H9 (cell line): ENCODE measurements at regions not wholly inside any gene's neighbourhood (a gene's known extent, or its start where the extent isn't known, plus 50 kb on each side); places are given as distances from the start of the nearest gene placed in this dataset.

Experiments
- DNase-seq: peaks from one replicate; pipeline ENCODE4 v3.0.0-alpha.2; 2017
- H2AFZ ChIP-seq: one replicate; pipeline ENCODE4 v1.6.1; 2013; ENCODE audit warnings: mild to moderate bottlenecking, low read length, control low read depth, moderate library complexity
- H2AK5ac ChIP-seq: 2 replicates; pipeline ENCODE4 v1.6.1; 2013; ENCODE audit warnings: low read length, control low read depth, mixed read lengths; ENCODE audit not compliant: insufficient read length
- H2BK120ac ChIP-seq: one replicate; pipeline ENCODE4 v1.6.1; 2013; ENCODE audit warnings: low read depth, mild to moderate bottlenecking, low read length, control low read depth, inconsistent platforms; ENCODE audit not compliant: poor library complexity, severe bottlenecking
- H2BK12ac ChIP-seq: 2 replicates; pipeline ENCODE4 v1.6.1; 2013; ENCODE audit warnings: low read length, control low read depth, mixed read lengths, low read depth; ENCODE audit not compliant: insufficient read length
- H2BK15ac ChIP-seq: 2 replicates; pipeline ENCODE4 v1.6.1; 2013; ENCODE audit warnings: low read depth, low read length, control low read depth
- H2BK20ac ChIP-seq: one replicate; pipeline ENCODE4 v1.6.1; 2013; ENCODE audit warnings: low read depth, mild to moderate bottlenecking, low read length, control low read depth, inconsistent platforms; ENCODE audit not compliant: poor library complexity, severe bottlenecking
- H2BK5ac ChIP-seq: 2 replicates; pipeline ENCODE4 v1.6.1; 2013; ENCODE audit warnings: low read length, control low read depth, mixed read lengths; ENCODE audit not compliant: insufficient read length
- H3K14ac ChIP-seq: 2 replicates; pipeline ENCODE4 v1.6.1; 2013; ENCODE audit warnings: low read length, control low read depth; ENCODE audit not compliant: insufficient read depth
- H3K18ac ChIP-seq: 2 replicates; pipeline ENCODE4 v1.6.1; 2013; ENCODE audit warnings: low read depth, mild to moderate bottlenecking, mixed read lengths, low read length, control low read depth; ENCODE audit not compliant: insufficient read length
- H3K23ac ChIP-seq: 2 replicates; pipeline ENCODE4 v1.6.1; 2013; ENCODE audit warnings: low read length, control low read depth, mixed read lengths, low read depth; ENCODE audit not compliant: insufficient read length
- H3K23me2 ChIP-seq: 2 replicates; pipeline ENCODE4 v1.6.1; 2013; ENCODE audit warnings: low read depth, mild to moderate bottlenecking, mixed read lengths, low read length, control low read depth; ENCODE audit not compliant: insufficient read length, poor library complexity, severe bottlenecking
- H3K27ac ChIP-seq: 2 replicates; pipeline ENCODE4 v1.5.1; 2013; ENCODE audit warnings: low read length, control low read depth, mixed read lengths, low read depth; ENCODE audit not compliant: insufficient read length
- H3K27me3 ChIP-seq: 2 replicates; pipeline ENCODE4 v1.6.1; 2013; ENCODE audit warnings: low read length, control low read depth, inconsistent platforms; ENCODE audit not compliant: insufficient read depth
- H3K4ac ChIP-seq: 2 replicates; pipeline ENCODE4 v1.6.1; 2013; ENCODE audit warnings: low read depth, mild to moderate bottlenecking, control low read depth, inconsistent platforms, low read length, moderate library complexity
- H3K4me1 ChIP-seq: 2 replicates; pipeline ENCODE4 v1.6.1; 2013; ENCODE audit warnings: low read length, control low read depth, inconsistent platforms; ENCODE audit not compliant: insufficient read depth
- H3K4me2 ChIP-seq: 2 replicates; pipeline ENCODE4 v1.6.1; 2013; ENCODE audit warnings: low read length, control low read depth, mixed read lengths; ENCODE audit not compliant: insufficient read length, insufficient read depth
- H3K56ac ChIP-seq: 2 replicates; pipeline ENCODE4 v1.6.1; 2013; ENCODE audit warnings: low read depth, mild to moderate bottlenecking, mixed read lengths, low read length, control low read depth; ENCODE audit not compliant: insufficient read length
- H3K79me1 ChIP-seq: 2 replicates; pipeline ENCODE4 v1.6.1; 2013; ENCODE audit warnings: low read depth, mild to moderate bottlenecking, moderate library complexity, low read length, control low read depth, inconsistent platforms; ENCODE audit not compliant: insufficient read depth, poor library complexity, severe bottlenecking
- H3K79me2 ChIP-seq: 2 replicates; pipeline ENCODE4 v1.6.1; 2013; ENCODE audit warnings: low read length, control low read depth, inconsistent platforms; ENCODE audit not compliant: insufficient read depth
- H3K9ac ChIP-seq: 2 replicates; pipeline ENCODE4 v1.6.1; 2013; ENCODE audit warnings: low read length, control low read depth, mixed read lengths; ENCODE audit not compliant: insufficient read length; ENCODE audit errors: extremely low read depth
- H3K9me3 ChIP-seq: one replicate; pipeline ENCODE4 v1.6.1; 2013; ENCODE audit warnings: low read depth, low read length, inconsistent platforms; ENCODE audit not compliant: control insufficient read depth
- H3T11ph ChIP-seq: one replicate; pipeline ENCODE4 v1.6.1; 2013; ENCODE audit warnings: mild to moderate bottlenecking, low read length, control low read depth, inconsistent platforms
- H4K20me1 ChIP-seq: one replicate; pipeline ENCODE4 v1.6.1; 2013; ENCODE audit not compliant: control insufficient read depth, insufficient read length, insufficient read depth
- H4K5ac ChIP-seq: 2 replicates; pipeline ENCODE4 v1.6.1; 2013; ENCODE audit warnings: low read depth, mild to moderate bottlenecking, mixed read lengths, low read length, control low read depth; ENCODE audit not compliant: insufficient read length
- H4K8ac ChIP-seq: replicated peaks from 2 replicates; pipeline ENCODE4 v1.6.1; 2013; ENCODE audit warnings: low read length, control low read depth, mixed read lengths, low read depth; ENCODE audit not compliant: insufficient read length
- H4K91ac ChIP-seq: 2 replicates; pipeline ENCODE4 v1.6.1; 2013; ENCODE audit warnings: low read depth, mild to moderate bottlenecking, moderate library complexity, mixed read lengths, low read length, control low read depth; ENCODE audit not compliant: insufficient read length
- H3K27ac Mint-ChIP-seq, 3 experiments: 2 replicates in 2 of 3; 3 replicates in 1 of 3; pipeline ENCODE4 v1.8.0; 2020 to 2021; ENCODE audit warnings: mixed read lengths in 3 of 3, mild to moderate bottlenecking in 1 of 3, moderate library complexity in 1 of 3
- H3K27me3 Mint-ChIP-seq: 2 replicates; pipeline ENCODE4 v1.8.0; 2021; ENCODE audit warnings: low read depth, mild to moderate bottlenecking, moderate library complexity, mixed read lengths
- H3K36me3 Mint-ChIP-seq, 3 experiments: 2 replicates in 2 of 3; 3 replicates in 1 of 3; pipeline ENCODE4 v1.8.0; 2020 to 2021; ENCODE audit warnings: low read depth in 3 of 3, mixed read lengths in 3 of 3; ENCODE audit not compliant: insufficient read depth in 1 of 3
- H3K4me1 Mint-ChIP-seq, 2 experiments: 2 replicates each; pipeline ENCODE4 v1.8.0; 2020; ENCODE audit warnings: mixed read lengths in 2 of 2
- H3K4me3 Mint-ChIP-seq, 2 experiments: 2 replicates in 1 of 2; 3 replicates in 1 of 2; pipeline ENCODE4 v1.8.0; 2020 to 2021; ENCODE audit warnings: mild to moderate bottlenecking in 2 of 2, mixed read lengths in 2 of 2, moderate library complexity in 1 of 2
- H3K9me3 Mint-ChIP-seq, 2 experiments: 2 replicates in 1 of 2; 3 replicates in 1 of 2; pipeline ENCODE4 v1.8.0; 2020; ENCODE audit warnings: mild to moderate bottlenecking in 2 of 2, mixed read lengths in 2 of 2, moderate library complexity in 1 of 2
- WGBS: extraction: QIAGEN DNeasy Blood & Tissue Kit; methylation state at CpG from one replicate; pipeline ENCODE4 v1.1.7; 2013; ENCODE audit warnings: missing lambda C conversion rate, low lambda C conversion rate, mixed read lengths; ENCODE audit not compliant: insufficient read length; ENCODE audit errors: extremely low coverage; 5-methylcytosine and 5-hydroxymethylcytosine counted together
- TF ChIP-seq, protein P1 (sequence below): fragments of 200-600 bp; sonication (generic); conservative IDR thresholded peaks from 3 replicates; pipeline ENCODE4 v1.8.0; 2021; ENCODE audit warnings: antibody characterized with exemption, mild to moderate bottlenecking

DNA sequence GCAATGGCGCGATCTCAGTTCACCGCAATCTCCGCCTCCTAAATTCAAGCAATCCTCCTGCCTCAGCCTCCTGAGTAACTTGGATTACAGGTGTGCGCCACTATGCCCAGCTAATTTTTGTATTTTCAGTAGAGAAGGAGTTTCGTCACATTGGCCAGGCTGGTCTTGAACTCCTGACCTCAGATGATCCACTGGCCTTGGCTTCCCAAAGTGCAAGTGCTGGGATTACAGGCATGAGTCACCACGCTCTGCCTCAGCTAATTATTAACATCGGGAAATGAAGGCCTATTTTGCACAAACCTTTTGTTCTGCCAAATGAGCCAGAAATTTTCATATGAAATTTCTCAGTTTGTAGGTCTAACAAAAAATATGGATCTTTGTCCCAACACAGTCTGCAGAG is 106.7 kb upstream of the ODAD2 start:
- no peak overlapping the region; a peak in 1 of 7 replicates for H3K27ac Mint-ChIP-seq
- Histone ChIP-seq H2BK12ac (no peak overlapping the region), H2BK20ac (no peak overlapping the region), H3K27me3 (no peaks in the 10 kb centered on the region), H3K9ac (no peak overlapping the region), H3K9me3 (no peaks in the 10 kb centered on the region), H2BK15ac (no peak overlapping the region), H3K79me2 (no peaks in the 10 kb centered on the region), H2AFZ (no peak overlapping the region), H3K4me2 (no peak overlapping the region), H2BK120ac (no peak overlapping the region), H3K56ac (no peak overlapping the region), H4K8ac (no peak overlapping the region), H2AK5ac (no peak overlapping the region), H4K5ac (no peak overlapping the region), H4K91ac (no peak overlapping the region), H3K14ac (no peak overlapping the region), H3K4ac (no peak overlapping the region), H3K27ac (no peak overlapping the region), H3T11ph (no peak overlapping the region), H2BK5ac (no peak overlapping the region), H3K23me2 (no peaks in the 10 kb centered on the region), H3K23ac (no peak overlapping the region), H3K18ac (no peak overlapping the region), H3K79me1 (no peaks in the 10 kb centered on the region), H3K4me1 (no peaks in the 10 kb centered on the region), H4K20me1 (no peaks in the 10 kb centered on the region)
- no peak overlapping the region for H3K4me3 Mint-ChIP-seq
- H3K27me3 Mint-ChIP-seq: no peaks in the 10 kb centered on the region
- no peak for DNase-seq
- no peaks in the 10 kb centered on the region for H3K4me1 Mint-ChIP-seq
- TF ChIP-seq, protein P1, sequence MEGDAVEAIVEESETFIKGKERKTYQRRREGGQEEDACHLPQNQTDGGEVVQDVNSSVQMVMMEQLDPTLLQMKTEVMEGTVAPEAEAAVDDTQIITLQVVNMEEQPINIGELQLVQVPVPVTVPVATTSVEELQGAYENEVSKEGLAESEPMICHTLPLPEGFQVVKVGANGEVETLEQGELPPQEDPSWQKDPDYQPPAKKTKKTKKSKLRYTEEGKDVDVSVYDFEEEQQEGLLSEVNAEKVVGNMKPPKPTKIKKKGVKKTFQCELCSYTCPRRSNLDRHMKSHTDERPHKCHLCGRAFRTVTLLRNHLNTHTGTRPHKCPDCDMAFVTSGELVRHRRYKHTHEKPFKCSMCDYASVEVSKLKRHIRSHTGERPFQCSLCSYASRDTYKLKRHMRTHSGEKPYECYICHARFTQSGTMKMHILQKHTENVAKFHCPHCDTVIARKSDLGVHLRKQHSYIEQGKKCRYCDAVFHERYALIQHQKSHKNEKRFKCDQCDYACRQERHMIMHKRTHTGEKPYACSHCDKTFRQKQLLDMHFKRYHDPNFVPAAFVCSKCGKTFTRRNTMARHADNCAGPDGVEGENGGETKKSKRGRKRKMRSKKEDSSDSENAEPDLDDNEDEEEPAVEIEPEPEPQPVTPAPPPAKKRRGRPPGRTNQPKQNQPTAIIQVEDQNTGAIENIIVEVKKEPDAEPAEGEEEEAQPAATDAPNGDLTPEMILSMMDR: no peak
- WGBS: no CpG with 5 or more reads among the region's 8 CpGs
- H3K9me3 Mint-ChIP-seq: no peaks in the 10 kb centered on the region; a peak in 3 of 5 replicates
- H3K36me3 Mint-ChIP-seq: no peaks in the 10 kb centered on the region; a peak in 1 of 7 replicates
